ENCODE measurements at regions not wholly inside any gene's neighbourhood (a gene's known extent, or its start where the extent isn't known, plus 50 kb on each side); places are given as distances from the start of the nearest gene placed in this dataset.

GRCh38 chr1:188154196-188154595 lies 1325.4 kb downstream of the PLA2G4A start:
- Histone ChIP-seq H3K4me3 (ENCODE audit: low read length in 2 of 2) (no peak overlapping the region), H3K36me3 (ENCODE audit: insufficient read depth, low read length) (no peaks in the 10 kb centered on the region), H3K27me3 (ENCODE audit: insufficient read depth, low read length) (no peaks in the 10 kb centered on the region), H3K4me1 (ENCODE audit: insufficient read depth, low read length) (no peaks in the 10 kb centered on the region), H3K9me3 (ENCODE audit: control insufficient read depth in 1 of 2, low read length in 2 of 2) (no peaks in the 10 kb centered on the region), H3K27ac (ENCODE audit: low read depth, low read length) (no peak overlapping the region)
- no peak for DNase-seq
- Mint-ChIP-seq H3K27ac (no peak overlapping the region), H3K9me3 (peaks cover 0 to 13% (median 2%) of the 10 kb centered on the region in 8 donors), H3K36me3 (no peaks in the 10 kb centered on the region), H3K4me3 (no peak overlapping the region), H3K4me1 (no peaks in the 10 kb centered on the region), H3K27me3 (no peaks in the 10 kb centered on the region)
- intact Hi-C loops (cut with micrococcal nuclease): no loop called here
- ChIA-PET CTCF (ENCODE audit: partially characterized antibody) (no interaction called here), POLR2A (ENCODE audit: partially characterized antibody) (no interaction called here)

- H3K9me3 Mint-ChIP-seq: peaks cover 0 to 13% (median 2%) of the 10 kb centered on the region in 8 donors
- H3K36me3 Mint-ChIP-seq: no peaks in the 10 kb centered on the region
Observed at GRCh38 chr1:188154761-188155160, 1326.0 kb downstream of the PLA2G4A start.

GRCh38 chr1:188155261-188155660 lies 1326.5 kb downstream of the PLA2G4A start:
- POLR2A ChIA-PET (ENCODE audit: partially characterized antibody): no interaction called here
- no peak overlapping the region for H3K4me3 Mint-ChIP-seq
- no peaks in the 10 kb centered on the region for H3K27me3 ChIP-seq (ENCODE audit: insufficient read depth, low read length)
- no peaks in the 10 kb centered on the region for H3K27me3 Mint-ChIP-seq
- no peaks in the 10 kb centered on the region for H3K4me1 ChIP-seq (ENCODE audit: insufficient read depth, low read length)
- H3K4me3 ChIP-seq (ENCODE audit: low read length in 2 of 2): no peak overlapping the region
- no peaks in the 10 kb centered on the region for H3K36me3 Mint-ChIP-seq
- no peaks in the 10 kb centered on the region for H3K36me3 ChIP-seq (ENCODE audit: insufficient read depth, low read length)
- H3K27ac Mint-ChIP-seq: no peak overlapping the region
- peaks cover 0 to 13% (median 3%) of the 10 kb centered on the region in 8 donors for H3K9me3 Mint-ChIP-seq
- no peaks in the 10 kb centered on the region for H3K9me3 ChIP-seq (ENCODE audit: control insufficient read depth in 1 of 2, low read length in 2 of 2)
- no peak overlapping the region for H3K27ac ChIP-seq (ENCODE audit: low read depth, low read length)
- intact Hi-C loops (cut with micrococcal nuclease): no loop called here
- no peaks in the 10 kb centered on the region for H3K4me1 Mint-ChIP-seq
- DNase-seq: no peak
- CTCF ChIA-PET (ENCODE audit: partially characterized antibody): no interaction called here

More at GRCh38 chr1:188154761-188155160, 1326.0 kb downstream of the PLA2G4A start:
- H3K27me3 Mint-ChIP-seq: no peaks in the 10 kb centered on the region
- H3K27ac Mint-ChIP-seq: no peak overlapping the region
- H3K4me3 ChIP-seq (ENCODE audit: low read length in 2 of 2): no peak overlapping the region
- POLR2A ChIA-PET (ENCODE audit: partially characterized antibody): no interaction called here
- H3K36me3 ChIP-seq (ENCODE audit: insufficient read depth, low read length): no peaks in the 10 kb centered on the region
- no peaks in the 10 kb centered on the region for H3K27me3 ChIP-seq (ENCODE audit: insufficient read depth, low read length)
- H3K4me1 Mint-ChIP-seq: no peaks in the 10 kb centered on the region
- no peak overlapping the region for H3K27ac ChIP-seq (ENCODE audit: low read depth, low read length)
- no peaks in the 10 kb centered on the region for H3K4me1 ChIP-seq (ENCODE audit: insufficient read depth, low read length)
- H3K9me3 ChIP-seq (ENCODE audit: control insufficient read depth in 1 of 2, low read length in 2 of 2): no peaks in the 10 kb centered on the region
- intact Hi-C loops (cut with micrococcal nuclease): no loop called here
- CTCF ChIA-PET (ENCODE audit: partially characterized antibody): no interaction called here
- DNase-seq: no peak
- H3K4me3 Mint-ChIP-seq: no peak overlapping the region

- no peaks in the 10 kb centered on the region for H3K9me3 ChIP-seq (ENCODE audit: control insufficient read depth in 1 of 2, low read length in 2 of 2)
- no peak overlapping the region for H3K4me3 ChIP-seq (ENCODE audit: low read length in 2 of 2)
- Mint-ChIP-seq H3K9me3 (peaks cover 0 to 6% (median 5%) of the 10 kb centered on the region in 8 donors), H3K4me1 (no peaks in the 10 kb centered on the region), H3K27ac (no peak overlapping the region), H3K36me3 (no peaks in the 10 kb centered on the region), H3K27me3 (no peaks in the 10 kb centered on the region), H3K4me3 (no peak overlapping the region)
- no peaks in the 10 kb centered on the region for H3K27me3 ChIP-seq (ENCODE audit: insufficient read depth, low read length)
- no peak for DNase-seq
- ChIA-PET CTCF (ENCODE audit: partially characterized antibody) (no interaction called here), POLR2A (ENCODE audit: partially characterized antibody) (no interaction called here)
- intact Hi-C loops (cut with micrococcal nuclease): no loop called here
- no peaks in the 10 kb centered on the region for H3K4me1 ChIP-seq (ENCODE audit: insufficient read depth, low read length)
- no peak overlapping the region for H3K27ac ChIP-seq (ENCODE audit: low read depth, low read length)
- H3K36me3 ChIP-seq (ENCODE audit: insufficient read depth, low read length): no peaks in the 10 kb centered on the region
Observed at GRCh38 chr1:188164459-188164858, 1335.7 kb downstream of the PLA2G4A start.

- Mint-ChIP-seq H3K4me3 (no peak overlapping the region), H3K27me3 (no peaks in the 10 kb centered on the region), H3K27ac (no peak overlapping the region), H3K4me1 (no peaks in the 10 kb centered on the region), H3K36me3 (no peaks in the 10 kb centered on the region), H3K9me3 (peaks cover 0 to 11% (median 5%) of the 10 kb centered on the region in 8 donors)
- Histone ChIP-seq H3K9me3 (ENCODE audit: control insufficient read depth in 1 of 2, low read length in 2 of 2) (no peaks in the 10 kb centered on the region), H3K4me1 (ENCODE audit: insufficient read depth, low read length) (no peaks in the 10 kb centered on the region), H3K4me3 (ENCODE audit: low read length in 2 of 2) (no peak overlapping the region), H3K36me3 (ENCODE audit: insufficient read depth, low read length) (no peaks in the 10 kb centered on the region), H3K27ac (ENCODE audit: low read depth, low read length) (no peak overlapping the region), H3K27me3 (ENCODE audit: insufficient read depth, low read length) (no peaks in the 10 kb centered on the region)
- ChIA-PET CTCF (ENCODE audit: partially characterized antibody) (no interaction called here), POLR2A (ENCODE audit: partially characterized antibody) (no interaction called here)
- intact Hi-C loops (cut with micrococcal nuclease): no loop called here
- no peak for DNase-seq
Observed at GRCh38 chr1:188166654-188167053, 1337.9 kb downstream of the PLA2G4A start.

GRCh38 chr1:188169971-188170370 lies 1341.2 kb downstream of the PLA2G4A start:
- POLR2A ChIA-PET (ENCODE audit: partially characterized antibody): no interaction called here
- Mint-ChIP-seq H3K27me3 (no peaks in the 10 kb centered on the region), H3K4me1 (no peaks in the 10 kb centered on the region), H3K4me3 (no peak overlapping the region), H3K9me3 (peaks cover 0 to 11% (median 5%) of the 10 kb centered on the region in 8 donors), H3K36me3 (no peaks in the 10 kb centered on the region), H3K27ac (no peak overlapping the region)
- DNase-seq: no peak
- Histone ChIP-seq H3K36me3 (ENCODE audit: insufficient read depth, low read length) (no peaks in the 10 kb centered on the region), H3K4me1 (ENCODE audit: insufficient read depth, low read length) (no peaks in the 10 kb centered on the region), H3K27ac (ENCODE audit: low read depth, low read length) (no peak overlapping the region), H3K9me3 (ENCODE audit: control insufficient read depth in 1 of 2, low read length in 2 of 2) (no peaks in the 10 kb centered on the region), H3K4me3 (ENCODE audit: low read length in 2 of 2) (no peak overlapping the region), H3K27me3 (ENCODE audit: insufficient read depth, low read length) (no peaks in the 10 kb centered on the region)
- intact Hi-C loops (cut with micrococcal nuclease): no loop called here
- CTCF ChIA-PET (ENCODE audit: partially characterized antibody): no interaction called here

GRCh38 chr1:188170411-188170810 lies 1341.7 kb downstream of the PLA2G4A start:
- POLR2A ChIA-PET (ENCODE audit: partially characterized antibody): no interaction called here
- H3K27ac Mint-ChIP-seq: no peak overlapping the region

GRCh38 chr1:188170935-188171334 lies 1342.2 kb downstream of the PLA2G4A start:
- Mint-ChIP-seq H3K36me3 (no peaks in the 10 kb centered on the region), H3K4me1 (no peaks in the 10 kb centered on the region), H3K4me3 (no peak overlapping the region), H3K27ac (no peak overlapping the region), H3K9me3 (peaks cover 0 to 11% (median 5%) of the 10 kb centered on the region in 8 donors), H3K27me3 (no peaks in the 10 kb centered on the region)
- intact Hi-C loops (cut with micrococcal nuclease): no loop called here
- H3K4me1 ChIP-seq (ENCODE audit: insufficient read depth, low read length): no peaks in the 10 kb centered on the region
- DNase-seq: no peak
- no peaks in the 10 kb centered on the region for H3K27me3 ChIP-seq (ENCODE audit: insufficient read depth, low read length)
- no peak overlapping the region for H3K27ac ChIP-seq (ENCODE audit: low read depth, low read length)
- no peaks in the 10 kb centered on the region for H3K36me3 ChIP-seq (ENCODE audit: insufficient read depth, low read length)
- no peaks in the 10 kb centered on the region for H3K9me3 ChIP-seq (ENCODE audit: control insufficient read depth in 1 of 2, low read length in 2 of 2)
- CTCF ChIA-PET (ENCODE audit: partially characterized antibody): no interaction called here
- H3K4me3 ChIP-seq (ENCODE audit: low read length in 2 of 2): no peak overlapping the region
- POLR2A ChIA-PET (ENCODE audit: partially characterized antibody): no interaction called here

More at GRCh38 chr1:188170411-188170810, 1341.7 kb downstream of the PLA2G4A start:
- CTCF ChIA-PET (ENCODE audit: partially characterized antibody): no interaction called here
- Histone ChIP-seq H3K4me1 (ENCODE audit: insufficient read depth, low read length) (no peaks in the 10 kb centered on the region), H3K27ac (ENCODE audit: low read depth, low read length) (no peak overlapping the region), H3K9me3 (ENCODE audit: control insufficient read depth in 1 of 2, low read length in 2 of 2) (no peaks in the 10 kb centered on the region), H3K27me3 (ENCODE audit: insufficient read depth, low read length) (no peaks in the 10 kb centered on the region), H3K36me3 (ENCODE audit: insufficient read depth, low read length) (no peaks in the 10 kb centered on the region), H3K4me3 (ENCODE audit: low read length in 2 of 2) (no peak overlapping the region)
- H3K27me3 Mint-ChIP-seq: no peaks in the 10 kb centered on the region
- intact Hi-C loops (cut with micrococcal nuclease): no loop called here
- no peaks in the 10 kb centered on the region for H3K4me1 Mint-ChIP-seq
- peaks cover 0 to 11% (median 5%) of the 10 kb centered on the region in 8 donors for H3K9me3 Mint-ChIP-seq
- H3K4me3 Mint-ChIP-seq: no peak overlapping the region
- no peaks in the 10 kb centered on the region for H3K36me3 Mint-ChIP-seq
- DNase-seq: no peak
